Keratinocyte (primary cell): ENCODE measurements at regions not wholly inside any gene's neighbourhood (a gene's known extent, or its start where the extent isn't known, plus 50 kb on each side); places are given as distances from the start of the nearest gene placed in this dataset.

ENCODE experiments used
- DNase-seq: peaks from one replicate; pipeline ENCODE4 v3.0.0-alpha.2; 2011; ENCODE audit warnings: low read depth, missing footprints, low spot score
- FAIRE-seq: peaks from 2 replicates; lab custom pipeline; 2011; peaks lifted over from hg19 to GRCh38; lab: Jason Lieb, UNC
- H2AFZ ChIP-seq: 2 replicates; pipeline ENCODE4 v1.6.0; 2012; ENCODE audit warnings: low read length, control low read depth, inconsistent platforms; ENCODE audit not compliant: control insufficient read depth
- H3K27ac ChIP-seq: 2 replicates; pipeline ENCODE4 v1.5.1; 2011; ENCODE audit warnings: low read length; ENCODE audit not compliant: control insufficient read depth, insufficient read depth
- H3K27me3 ChIP-seq: 3 replicates; pipeline ENCODE4 v1.6.0; 2011; ENCODE audit warnings: low read length; ENCODE audit not compliant: control insufficient read depth, insufficient read depth; ENCODE audit errors: extremely low read depth
- H3K36me3 ChIP-seq, 2 experiments: 2 replicates in 1 of 2; 3 replicates in 1 of 2; pipeline ENCODE4 v1.5.1; 2011; ENCODE audit warnings: low read length in 2 of 2, mild to moderate bottlenecking in 1 of 2; ENCODE audit not compliant: control insufficient read depth in 2 of 2, insufficient read depth in 2 of 2; ENCODE audit errors: extremely low read depth in 1 of 2
- H3K4me1 ChIP-seq: 3 replicates; pipeline ENCODE4 v1.5.1; 2011; ENCODE audit warnings: low read length; ENCODE audit not compliant: control insufficient read depth, insufficient read depth; ENCODE audit errors: extremely low read depth
- H3K4me2 ChIP-seq: 3 replicates; pipeline ENCODE4 v1.6.0; 2011; ENCODE audit warnings: low read depth, low read length; ENCODE audit not compliant: control insufficient read depth, insufficient read depth; ENCODE audit errors: extremely low read depth
- H3K4me3 ChIP-seq, 3 experiments: fragments of 200-600 bp in 1 of 3; sonication (generic) in 1 of 3; 2 replicates in 2 of 3; 3 replicates in 1 of 3; pipeline ENCODE4 v1.5.1; 2011 to 2016; ENCODE audit warnings: low read length in 3 of 3, mild to moderate bottlenecking in 3 of 3, control low read depth in 2 of 3, inconsistent platforms in 1 of 3, low read depth in 1 of 3, mixed read lengths in 1 of 3, mixed run types in 1 of 3, moderate library complexity in 1 of 3; ENCODE audit not compliant: control insufficient read depth in 2 of 3, insufficient read depth in 2 of 3; ENCODE audit errors: extremely low read depth in 1 of 3
- H3K79me2 ChIP-seq: 2 replicates; pipeline ENCODE4 v1.6.0; 2012; ENCODE audit warnings: low read length; ENCODE audit not compliant: control insufficient read depth, insufficient read depth
- H3K9ac ChIP-seq: 3 replicates; pipeline ENCODE4 v1.6.0; 2011; ENCODE audit warnings: low read length; ENCODE audit not compliant: control insufficient read depth, insufficient read depth; ENCODE audit errors: extremely low read depth
- H3K9me1 ChIP-seq: 3 replicates; pipeline ENCODE4 v1.6.0; 2011; ENCODE audit warnings: low read length; ENCODE audit not compliant: control insufficient read depth, insufficient read depth; ENCODE audit errors: extremely low read depth
- H3K9me3 ChIP-seq: 2 replicates; pipeline ENCODE4 v1.5.1; 2012; ENCODE audit warnings: low read depth, low read length; ENCODE audit not compliant: control insufficient read depth
- H4K20me1 ChIP-seq: 3 replicates; pipeline ENCODE4 v1.6.0; 2011; ENCODE audit warnings: low read length; ENCODE audit not compliant: control insufficient read depth, insufficient read depth; ENCODE audit errors: extremely low read depth
- CTCF ChIP-seq, 3 experiments: IDR thresholded peaks in 1 of 3; conservative IDR thresholded peaks in 1 of 3; optimal IDR thresholded peaks in 1 of 3; 2 replicates in 2 of 3; 3 replicates in 1 of 3; pipeline versions ENCODE3 to v1.5.1; 2011; ENCODE audit warnings: low read length in 3 of 3, mild to moderate bottlenecking in 3 of 3, moderate library complexity in 2 of 3, control low read depth in 1 of 3, inconsistent platforms in 1 of 3; ENCODE audit not compliant: insufficient read depth in 2 of 3; ENCODE audit errors: extremely low read depth in 1 of 3
- EZH2 ChIP-seq: IDR thresholded peaks from one replicate; pipeline ENCODE4 v1.6.1; 2012; ENCODE audit warnings: inconsistent platforms, mild to moderate bottlenecking, low read length, moderate library complexity
- dilution Hi-C: fragments of 300-500 bp; cut with MboI; formaldehyde crosslinking; loops from one replicate; pipeline ENCODE4 v1.7.0; 2020; ENCODE audit warnings: low sequenced_read_pairs; ENCODE audit not compliant: extremely low pct_ligation_motif_present

- TF ChIP-seq CTCF (optimal IDR thresholded peaks at IDR 0.05 in 1 of 3, IDR thresholded peaks at IDR 0.05 in 1 of 3, conservative IDR thresholded peaks at IDR 0.05 in 1 of 3; ENCODE audit: extremely low read depth in 1 of 3, insufficient read depth in 2 of 3, low read length in 3 of 3) (no peak), EZH2 (no peak)
- Histone ChIP-seq H4K20me1 (no peaks in the 10 kb centered on the region), H3K79me2 (no peaks in the 10 kb centered on the region), H3K4me1 (no peaks in the 10 kb centered on the region), H3K9me1 (no peaks in the 10 kb centered on the region), H2AFZ (no peak overlapping the region), H3K9me3 (no peaks in the 10 kb centered on the region), H3K27ac (no peak overlapping the region), H3K9ac (no peak overlapping the region), H3K36me3 (no peaks in the 10 kb centered on the region), H3K27me3 (no peaks in the 10 kb centered on the region), H3K4me2 (no peak overlapping the region), H3K4me3 (no peak overlapping the region)
- dilution Hi-C loops, result no loop called here
- DNase-seq (no peak), FAIRE-seq (no peak)
Measured at GRCh38 chr12:70096759-70097410, 146.3 kb upstream of the CNOT2 start.

- no peaks in the 10 kb centered on the region for H3K27me3 ChIP-seq
- H3K27ac ChIP-seq, result no peak overlapping the region
- H3K9ac ChIP-seq, result no peak overlapping the region
- H3K9me1 ChIP-seq, result no peaks in the 10 kb centered on the region
- no peaks in the 10 kb centered on the region for H3K4me1 ChIP-seq
- no peaks in the 10 kb centered on the region for H4K20me1 ChIP-seq
- FAIRE-seq (no peak), DNase-seq (no peak)
- no peak for TF ChIP-seq EZH2
- TF ChIP-seq CTCF (optimal IDR thresholded peaks at IDR 0.05 in 1 of 3, IDR thresholded peaks at IDR 0.05 in 1 of 3, conservative IDR thresholded peaks at IDR 0.05 in 1 of 3; ENCODE audit: extremely low read depth in 1 of 3, insufficient read depth in 2 of 3, low read length in 3 of 3), result no peak
- no peaks in the 10 kb centered on the region for H3K79me2 ChIP-seq
- H3K4me2 ChIP-seq, result no peak overlapping the region
- no peaks in the 10 kb centered on the region for H3K9me3 ChIP-seq
- H2AFZ ChIP-seq, result no peak overlapping the region
- dilution Hi-C loops, result no loop called here
- H3K4me3 ChIP-seq, result no peak overlapping the region
- H3K36me3 ChIP-seq, result no peaks in the 10 kb centered on the region
Measured at GRCh38 chr12:70101064-70101463, 142.2 kb upstream of the CNOT2 start.
